ENCODE measurements at regions not wholly inside any gene's neighbourhood (a gene's known extent, or its start where the extent isn't known, plus 50 kb on each side); places are given as distances from the start of the nearest gene placed in this dataset.

GRCh38 chr10:131559450-131559911 lies 248.0 kb upstream of the TCERG1L start:
- H3F3A ChIP-seq (ENCODE audit: control insufficient read depth, insufficient read depth), result no peaks in the 10 kb centered on the region
- H3K9me3 ChIP-seq (ENCODE audit: control insufficient read depth, insufficient read depth, low read length), result no peaks in the 10 kb centered on the region; the same call in 1 of the 2 replicates
- no peak for TF ChIP-seq EZH2phosphoT487 (IDR thresholded peaks at IDR 0.05; ENCODE audit: borderline replicate concordance, low read length)
- TF ChIP-seq CTCF (IDR thresholded peaks at IDR 0.05; ENCODE audit: low read depth, low read length, poor library complexity, severe bottlenecking), result no peak
- no peak overlapping the region for H3K4me3 ChIP-seq (ENCODE audit: low read length)
- H3K9me2 ChIP-seq (replicated peaks; ENCODE audit: control insufficient read depth, low read length), result no peaks in the 10 kb centered on the region
- H3K27ac ChIP-seq (ENCODE audit: low read depth, low read length), result no peak overlapping the region
- H3K27me3 ChIP-seq (ENCODE audit: control insufficient read depth, low read length), result no peaks in the 10 kb centered on the region
- H4K20me1 ChIP-seq (ENCODE audit: control insufficient read depth, insufficient read depth, low read depth, low read length), result no peaks in the 10 kb centered on the region
- no peak overlapping the region for H3K4me2 ChIP-seq (ENCODE audit: low read length)
- H3K4me1 ChIP-seq (ENCODE audit: control insufficient read depth, low read length), result no peaks in the 10 kb centered on the region
- no peaks in the 10 kb centered on the region for H3K79me2 ChIP-seq (ENCODE audit: control insufficient read depth, low read length)
- no peaks in the 10 kb centered on the region for H3K36me3 ChIP-seq (ENCODE audit: control insufficient read depth, low read length)

GRCh38 chr10:131560166-131560565 lies 248.6 kb upstream of the TCERG1L start:
- no peaks in the 10 kb centered on the region; the same call in 1 of the 2 replicates for H3K9me3 ChIP-seq (ENCODE audit: control insufficient read depth, insufficient read depth, low read length)
- no peak for TF ChIP-seq CTCF (IDR thresholded peaks at IDR 0.05; ENCODE audit: low read depth, low read length, poor library complexity, severe bottlenecking)
- TF ChIP-seq EZH2phosphoT487 (IDR thresholded peaks at IDR 0.05; ENCODE audit: borderline replicate concordance, low read length), result no peak
- H3F3A ChIP-seq (ENCODE audit: control insufficient read depth, insufficient read depth), result no peaks in the 10 kb centered on the region
- no peaks in the 10 kb centered on the region for H3K36me3 ChIP-seq (ENCODE audit: control insufficient read depth, low read length)
- H3K27ac ChIP-seq (ENCODE audit: low read depth, low read length), result no peak overlapping the region
- no peaks in the 10 kb centered on the region for H3K4me1 ChIP-seq (ENCODE audit: control insufficient read depth, low read length)
- H3K79me2 ChIP-seq (ENCODE audit: control insufficient read depth, low read length), result no peaks in the 10 kb centered on the region
- no peak overlapping the region for H3K4me3 ChIP-seq (ENCODE audit: low read length)
- no peak overlapping the region for H3K4me2 ChIP-seq (ENCODE audit: low read length)
- no peaks in the 10 kb centered on the region for H3K9me2 ChIP-seq (replicated peaks; ENCODE audit: control insufficient read depth, low read length)
- H3K27me3 ChIP-seq (ENCODE audit: control insufficient read depth, low read length), result no peaks in the 10 kb centered on the region
- no peaks in the 10 kb centered on the region for H4K20me1 ChIP-seq (ENCODE audit: control insufficient read depth, insufficient read depth, low read depth, low read length)

- Histone ChIP-seq H3K4me2 (ENCODE audit: low read length) (no peak overlapping the region), H4K20me1 (ENCODE audit: control insufficient read depth, insufficient read depth, low read depth, low read length) (no peaks in the 10 kb centered on the region), H3K27ac (ENCODE audit: low read depth, low read length) (no peak overlapping the region), H3K9me3 (ENCODE audit: control insufficient read depth, insufficient read depth, low read length) (no peaks in the 10 kb centered on the region; the same call in 1 of the 2 replicates), H3K4me1 (ENCODE audit: control insufficient read depth, low read length) (no peaks in the 10 kb centered on the region), H3F3A (ENCODE audit: control insufficient read depth, insufficient read depth) (no peaks in the 10 kb centered on the region), H3K27me3 (ENCODE audit: control insufficient read depth, low read length) (no peaks in the 10 kb centered on the region), H3K36me3 (ENCODE audit: control insufficient read depth, low read length) (no peaks in the 10 kb centered on the region), H3K4me3 (ENCODE audit: low read length) (no peak overlapping the region), H3K79me2 (ENCODE audit: control insufficient read depth, low read length) (no peaks in the 10 kb centered on the region), H3K9me2 (replicated peaks; ENCODE audit: control insufficient read depth, low read length) (no peaks in the 10 kb centered on the region)
- TF ChIP-seq CTCF (IDR thresholded peaks at IDR 0.05; ENCODE audit: low read depth, low read length, poor library complexity, severe bottlenecking) (no peak), EZH2phosphoT487 (IDR thresholded peaks at IDR 0.05; ENCODE audit: borderline replicate concordance, low read length) (no peak)
These were observed 249.3 kb upstream of the TCERG1L start for GRCh38 chr10:131560706-131561355.

Measured in DOHH2 (cell line).